Stimulated activated CD8-positive, alpha-beta memory T cell treated with anti-CD3 and anti-CD28 coated beads, Interleukin-4, amount 100 ng/mL, for 4 hours (primary cell): ENCODE measurements at regions not wholly inside any gene's neighbourhood (a gene's known extent, or its start where the extent isn't known, plus 50 kb on each side); places are given as distances from the start of the nearest gene placed in this dataset.

ENCODE experiments used
- DNase-seq, 2 donors: peaks; one replicate each; pipeline ENCODE4 v3.0.0-alpha.2; 2020; ENCODE audit warnings: low read depth in 2 of 2, low spot score in 1 of 2

DNA sequence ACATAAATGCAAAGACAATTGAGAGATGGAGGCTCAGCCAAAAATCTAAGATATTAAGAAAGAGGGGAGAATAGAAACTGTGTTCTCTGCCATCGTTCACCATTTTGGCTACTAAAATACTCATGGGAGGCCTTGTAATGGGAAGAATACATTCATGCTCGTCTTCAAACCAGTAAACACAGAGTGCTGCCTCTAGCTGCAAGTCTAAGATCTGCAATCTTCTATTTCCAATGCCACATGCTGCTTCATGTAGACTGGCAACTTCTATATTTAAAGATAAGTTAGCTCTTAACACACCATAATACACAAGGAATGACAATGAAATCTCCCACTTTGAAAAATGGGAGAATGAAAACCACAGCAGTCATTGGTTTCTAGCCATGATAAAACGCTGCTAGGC, 387.3 kb downstream of the HS3ST3B1 start:
- DNase-seq, result no peak

- DNase-seq, result no peak
Measured at GRCh38 chr17:14672830-14673229, 371.9 kb downstream of the HS3ST3B1 start.

- no peak for DNase-seq
Measured at GRCh38 chr17:14670861-14671260, 370.0 kb downstream of the HS3ST3B1 start.

DNA sequence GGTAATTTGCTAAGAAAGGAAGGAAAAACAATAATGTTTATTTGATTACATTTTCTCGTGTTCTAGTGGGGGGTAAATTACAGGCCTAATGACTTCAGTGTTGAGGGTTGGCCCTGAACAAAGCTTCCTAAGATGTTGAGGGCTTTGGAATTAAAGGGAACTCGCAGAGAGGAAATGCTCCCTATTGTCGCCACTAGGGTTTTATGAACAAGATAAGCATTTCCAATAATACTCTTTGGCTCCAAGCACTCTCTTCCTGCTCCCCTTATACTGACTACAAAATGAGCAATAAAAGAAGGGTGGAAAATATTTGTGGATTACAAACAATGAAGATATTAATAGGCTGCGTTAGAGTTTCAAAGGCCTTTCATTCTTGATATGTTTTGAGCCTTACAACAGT, 363.6 kb downstream of the HS3ST3B1 start:
- no peak for DNase-seq

- DNase-seq, result no peak
Measured at GRCh38 chr17:14641117-14641516, 340.2 kb downstream of the HS3ST3B1 start.

GRCh38 chr17:14637260-14637659, 336.4 kb downstream of the HS3ST3B1 start:
- no peak for DNase-seq

DNA sequence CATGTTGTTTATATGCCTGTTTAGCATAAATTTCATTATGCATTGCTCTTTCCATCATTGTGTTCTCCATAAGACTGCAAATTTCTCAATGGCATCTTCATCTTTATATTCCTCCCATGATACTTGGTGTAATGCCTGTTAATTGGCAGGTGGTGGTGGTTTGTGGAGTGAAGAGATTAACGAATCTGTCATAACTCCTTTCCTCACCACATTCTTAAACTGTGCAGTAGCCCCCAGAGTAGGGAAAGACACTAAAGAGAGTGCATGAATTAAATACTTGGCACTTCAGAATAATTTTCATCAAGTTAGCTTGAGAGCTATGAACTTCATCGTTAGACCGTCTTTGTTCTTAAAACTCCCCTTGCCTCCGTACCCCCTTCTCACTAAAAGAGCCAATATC, 329.7 kb downstream of the HS3ST3B1 start:
- DNase-seq, result no peak

GRCh38 chr17:14630046-14630445, 329.2 kb downstream of the HS3ST3B1 start:
- no peak for DNase-seq

DNA sequence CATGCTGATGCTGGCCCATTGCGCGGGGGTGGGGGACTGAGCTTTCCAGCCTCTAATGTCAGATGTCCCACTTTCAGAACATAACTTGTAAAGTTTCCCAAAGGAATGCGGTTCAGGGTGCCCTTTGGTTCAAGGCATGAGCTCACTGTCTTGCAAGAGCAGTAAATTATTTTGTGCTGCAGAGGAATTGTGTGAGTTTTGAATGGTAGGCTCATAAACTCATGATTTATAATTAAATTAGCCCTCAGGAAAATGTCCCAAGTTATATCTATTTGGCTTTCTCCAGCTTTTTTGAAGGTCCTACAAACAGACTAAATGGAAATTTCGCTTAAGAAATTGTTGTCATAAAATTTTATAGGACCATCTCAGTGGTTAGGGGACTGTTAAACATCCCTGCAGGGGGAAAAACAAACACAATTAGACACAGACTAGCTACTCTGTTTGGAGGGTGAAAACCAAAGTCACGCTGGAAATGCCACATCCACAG, 321.8 kb downstream of the HS3ST3B1 start:
- DNase-seq, result no peak

DNA sequence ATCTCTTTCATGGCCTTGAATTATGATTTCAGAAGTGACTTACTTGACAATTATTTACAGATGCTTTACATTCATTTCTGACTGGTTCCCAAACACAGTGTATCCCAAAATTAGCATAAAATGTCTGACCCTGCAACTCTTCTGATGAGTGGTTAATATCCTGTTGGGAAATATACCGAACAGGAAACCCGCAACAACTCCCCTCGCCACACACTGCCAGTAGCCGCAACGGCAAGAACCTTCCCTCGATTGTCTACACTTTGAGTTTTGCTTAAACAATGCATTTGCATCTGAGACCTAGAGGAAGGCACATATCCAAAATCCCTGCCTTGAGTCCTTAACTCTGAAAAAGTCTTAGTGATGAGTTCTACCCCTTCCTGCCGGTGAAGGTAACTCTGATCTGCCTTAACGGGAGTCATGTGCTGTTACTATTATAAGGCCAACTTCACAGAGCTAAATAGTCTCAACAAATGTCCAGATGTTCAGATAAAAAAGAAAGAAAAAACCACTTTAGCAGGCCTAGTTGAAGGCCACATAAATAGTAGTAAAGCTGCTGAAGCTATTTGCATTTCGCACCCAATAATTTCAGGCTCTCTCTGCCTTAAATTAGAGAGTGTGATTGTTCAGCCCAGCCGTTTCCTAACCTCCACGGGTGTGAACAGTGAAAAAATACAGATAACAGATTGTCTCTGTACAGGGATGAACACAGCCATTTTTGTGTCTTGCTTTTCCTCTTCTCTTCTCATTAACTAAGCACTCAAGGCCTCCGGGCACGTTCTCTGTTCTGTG, 321.1 kb downstream of the HS3ST3B1 start:
- no peak for DNase-seq

DNA sequence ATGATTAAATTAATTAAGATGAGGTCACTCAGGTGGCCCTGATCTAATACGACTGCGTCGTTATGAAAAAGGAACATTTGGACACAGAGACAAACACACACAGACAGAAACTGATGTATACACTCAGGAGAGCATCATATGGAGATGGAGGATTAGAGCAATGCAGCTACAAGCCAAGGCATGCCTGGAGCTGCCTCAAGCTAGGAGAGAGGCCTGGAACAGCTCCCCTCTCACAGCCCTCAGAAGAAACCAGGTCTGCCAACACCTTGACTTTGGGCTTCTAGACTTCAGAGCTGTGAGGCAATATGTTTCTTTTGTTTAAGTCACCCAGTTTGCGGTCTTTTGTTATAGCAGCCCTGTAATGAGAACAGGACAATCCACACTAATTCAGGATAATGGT, 318.9 kb downstream of the HS3ST3B1 start:
- DNase-seq, result no peak

DNA sequence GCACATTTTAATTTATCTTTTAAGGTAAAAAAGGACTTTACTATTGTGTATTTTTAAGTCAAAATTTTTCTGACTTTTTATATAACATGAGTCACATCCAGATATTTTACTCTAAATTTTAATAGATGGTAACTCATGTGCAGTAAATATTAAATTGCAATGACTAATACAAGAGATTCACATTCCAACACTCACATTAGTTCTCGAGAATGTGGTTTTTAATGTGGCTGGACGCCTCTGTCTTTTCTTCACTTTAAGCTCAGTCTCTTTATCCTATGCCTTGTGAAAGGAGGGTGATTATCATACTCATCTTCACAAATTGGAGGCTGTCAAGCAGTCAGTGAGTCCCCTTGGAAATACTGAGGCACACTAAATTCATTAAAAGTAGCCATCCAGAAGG, 315.6 kb downstream of the HS3ST3B1 start:
- no peak for DNase-seq

DNA sequence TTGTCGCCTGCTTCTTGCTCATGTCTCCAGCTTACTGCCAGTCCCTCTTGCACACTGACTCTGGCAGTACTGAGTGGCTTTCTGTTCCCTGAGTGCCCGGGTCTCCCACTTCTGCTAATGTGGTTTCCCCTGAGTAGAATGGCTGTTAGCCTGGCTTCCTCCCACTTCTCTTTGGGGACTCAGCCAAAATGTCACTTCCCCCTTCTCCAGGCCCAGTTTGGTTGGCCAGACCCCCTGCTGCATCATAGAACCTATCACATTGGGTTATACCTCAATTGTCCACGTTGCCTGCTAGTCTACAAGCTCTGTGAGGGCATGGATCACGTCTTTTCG, 304.4 kb downstream of the HS3ST3B1 start:
- no peak for DNase-seq

DNA sequence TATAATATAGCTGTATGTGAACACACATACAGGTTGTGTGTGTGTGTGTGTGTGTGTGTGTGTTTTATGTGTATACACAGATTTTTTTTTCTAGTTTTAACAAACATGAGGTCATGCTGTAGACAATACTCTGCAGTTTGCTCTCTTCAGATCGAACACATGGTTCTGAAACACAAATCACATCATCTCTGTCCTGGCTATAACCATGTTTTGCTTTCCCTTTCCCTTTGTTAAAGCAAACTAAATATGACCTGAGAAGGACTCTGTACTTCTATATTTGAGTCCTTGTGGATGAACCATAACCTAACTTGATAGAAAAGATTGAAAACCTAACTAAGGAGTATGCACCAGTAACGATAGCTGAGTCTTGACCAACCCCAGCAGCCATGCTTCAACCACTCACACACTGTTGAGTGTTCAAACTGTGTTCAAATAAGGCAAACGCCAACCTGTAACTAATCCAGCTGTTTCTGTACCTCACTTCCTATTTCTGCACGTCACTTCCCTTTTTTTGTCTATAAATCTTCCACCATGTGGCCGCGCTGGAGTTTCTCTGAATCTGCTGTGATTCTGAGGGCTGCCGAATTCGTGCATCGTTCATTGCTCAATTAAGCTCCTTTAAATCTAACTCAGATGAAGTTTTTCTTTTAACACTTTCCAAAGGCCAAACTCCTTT, 303.8 kb downstream of the HS3ST3B1 start:
- no peak for DNase-seq

- no peak for DNase-seq
Measured at GRCh38 chr17:14596224-14596623, 295.3 kb downstream of the HS3ST3B1 start.

- no peak for DNase-seq
Measured at GRCh38 chr17:14595656-14596055, 294.8 kb downstream of the HS3ST3B1 start.

GRCh38 chr17:14594690-14595089, 293.8 kb downstream of the HS3ST3B1 start:
- DNase-seq, result no peak

DNA sequence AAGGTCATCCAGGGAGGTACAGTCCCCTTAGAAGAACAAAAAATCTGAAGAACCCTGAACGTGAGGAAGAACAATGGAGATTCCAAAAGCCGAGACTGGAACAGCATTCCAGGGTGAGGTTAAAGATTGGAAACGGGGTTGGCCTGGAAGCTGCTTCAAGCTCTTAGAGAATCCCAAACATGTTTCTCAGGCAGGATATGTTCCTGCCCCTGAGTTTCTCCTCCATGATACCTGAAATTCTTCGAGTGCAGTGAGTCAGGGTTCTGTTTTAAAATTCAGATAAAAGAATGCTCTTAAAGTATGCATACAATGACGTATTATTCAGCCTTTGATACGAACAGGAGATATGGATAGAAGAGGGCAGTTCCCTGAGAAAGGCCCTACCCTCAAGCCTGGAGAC, 293.1 kb downstream of the HS3ST3B1 start:
- no peak for DNase-seq

DNA sequence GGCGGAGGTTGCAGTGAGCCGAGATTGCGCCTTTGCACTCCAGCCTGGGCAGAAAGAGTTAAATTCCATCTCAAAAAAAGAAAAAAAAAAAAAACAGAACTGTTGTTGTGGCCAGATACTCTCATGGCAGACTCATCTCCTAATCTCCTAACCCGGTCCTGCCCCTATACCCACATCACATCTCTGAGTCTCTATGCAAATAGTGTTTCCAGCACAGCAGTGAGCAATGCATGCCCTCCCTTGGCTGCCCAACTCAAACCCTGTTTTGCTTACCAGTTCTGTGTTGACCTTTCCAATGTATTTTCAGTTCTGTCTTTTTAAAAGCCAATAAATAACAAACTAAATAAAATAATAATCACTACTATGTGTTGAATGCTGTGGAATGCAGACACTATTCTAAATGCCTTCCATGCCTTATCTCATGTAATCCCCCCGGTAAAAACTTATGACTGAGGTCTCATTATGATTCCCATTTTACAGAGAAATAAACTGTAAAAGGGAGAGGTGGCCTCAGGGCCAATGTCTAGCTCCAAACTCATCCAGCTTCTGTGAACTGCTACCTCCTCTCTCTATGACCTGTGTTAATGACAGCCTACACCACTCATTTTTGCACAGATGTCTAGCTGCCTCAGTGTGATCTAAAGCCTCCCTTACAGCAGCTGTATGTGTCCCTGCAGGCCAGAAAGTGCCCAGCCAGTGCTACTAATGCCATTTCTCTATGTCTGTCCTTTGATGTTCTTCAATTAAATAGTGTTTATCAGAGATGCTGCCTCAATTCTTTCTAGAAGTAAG, 289.8 kb downstream of the HS3ST3B1 start:
- no peak for DNase-seq

DNA sequence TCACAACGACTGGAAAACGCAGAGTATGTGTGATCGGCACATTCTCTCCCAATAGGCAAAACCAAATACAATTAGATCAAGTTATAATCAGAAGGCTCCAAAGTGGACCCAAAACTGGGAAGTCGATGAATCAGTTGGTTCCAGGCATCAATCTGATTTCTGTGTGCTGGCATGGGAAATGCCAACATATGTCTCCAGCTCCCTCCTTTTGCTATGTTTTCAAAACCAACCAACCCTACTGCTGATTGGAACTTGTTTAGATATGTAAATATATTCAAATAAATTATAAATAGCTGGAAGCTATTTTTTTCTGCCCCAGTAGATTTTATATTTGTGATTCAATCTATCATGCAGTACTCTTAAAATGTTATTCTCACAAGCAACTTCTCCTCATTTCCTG, 284.2 kb downstream of the HS3ST3B1 start:
- no peak for DNase-seq

DNA sequence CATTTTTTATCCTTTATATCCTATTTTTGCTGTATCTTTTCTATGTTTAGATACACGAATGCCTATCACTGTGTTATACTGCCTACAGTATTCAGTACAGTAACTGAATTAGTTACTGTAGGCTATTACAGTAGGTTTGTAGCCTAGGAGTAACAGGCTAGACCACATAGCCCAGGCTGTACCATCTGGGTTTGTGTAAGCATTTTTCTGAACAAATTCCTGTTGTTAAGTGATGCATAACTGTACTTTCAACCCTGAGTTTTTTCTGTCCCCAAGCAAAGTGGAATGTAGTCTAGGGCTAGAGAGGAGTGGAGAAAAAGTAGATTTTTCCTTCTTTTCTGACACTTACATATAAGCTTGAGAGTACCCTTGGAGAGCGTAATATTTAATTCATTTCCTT, 282.1 kb downstream of the HS3ST3B1 start:
- DNase-seq, result no peak
